ENCODE measurements at regions not wholly inside any gene's neighbourhood (a gene's known extent, or its start where the extent isn't known, plus 50 kb on each side); places are given as distances from the start of the nearest gene placed in this dataset.
"Not testable (repeated sequence)": the region's sequence is repeated elsewhere in the genome, so short reads cannot be mapped to it uniquely, and the experiment has no call there.

GRCh38 chrX:25503826-25504225 lies 488.1 kb upstream of the ARX start:
- no peak for DNase-seq

DNA sequence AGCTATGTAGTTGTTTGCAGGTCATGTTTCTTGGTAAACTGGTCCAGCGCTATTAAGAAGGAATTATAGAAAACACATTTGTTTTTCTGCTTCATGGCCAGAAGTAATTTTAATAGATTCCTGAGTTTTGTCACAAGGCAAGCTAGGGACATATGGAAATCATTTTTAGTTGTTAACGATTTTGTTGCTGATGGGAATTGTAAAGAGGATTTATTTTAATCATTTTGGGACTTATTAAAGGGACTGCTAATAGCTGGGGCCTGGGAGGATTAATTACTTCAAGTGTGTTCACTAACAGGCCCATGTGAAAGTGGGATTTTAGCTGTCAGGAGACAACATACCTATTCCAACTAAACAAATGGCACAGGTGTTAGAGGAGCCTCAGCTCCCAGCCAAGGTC lies 492.0 kb upstream of the ARX start:
- no peak for DNase-seq

DNA sequence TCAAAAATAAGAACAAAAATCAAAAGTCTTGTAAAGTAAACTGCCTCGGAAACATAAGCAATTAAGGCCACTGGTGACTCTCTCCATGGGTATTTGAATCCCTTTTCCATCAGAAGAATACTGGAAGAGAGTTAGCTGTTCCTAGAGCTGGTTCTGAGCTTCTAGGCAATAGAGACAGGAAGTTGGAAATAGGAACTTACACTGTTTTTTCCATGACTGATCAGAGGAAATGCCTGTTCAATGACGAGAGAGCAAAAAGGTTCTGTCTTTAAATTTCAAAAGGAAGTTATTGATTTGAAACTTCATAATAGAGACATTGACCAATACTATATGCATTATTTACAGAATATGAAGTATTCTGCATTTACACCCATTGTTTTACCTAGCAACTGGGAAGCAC lies 503.5 kb upstream of the ARX start:
- no peak for DNase-seq

- DNase-seq: not testable (repeated sequence)
Observed at GRCh38 chrX:25522443-25523010, 506.8 kb upstream of the ARX start.

GRCh38 chrX:25523574-25524540 lies 508.1 kb upstream of the ARX start:
- DNase-seq: peak; percentile 29

- no peak for DNase-seq
Observed at GRCh38 chrX:25527156-25527555, 511.4 kb upstream of the ARX start.

- no peak for DNase-seq
Observed at GRCh38 chrX:25527596-25527995, 511.8 kb upstream of the ARX start.

- DNase-seq: no peak
Observed at GRCh38 chrX:25531096-25531495, 515.3 kb upstream of the ARX start.

- DNase-seq: no peak
Observed at GRCh38 chrX:25534091-25534490, 518.3 kb upstream of the ARX start.

DNA sequence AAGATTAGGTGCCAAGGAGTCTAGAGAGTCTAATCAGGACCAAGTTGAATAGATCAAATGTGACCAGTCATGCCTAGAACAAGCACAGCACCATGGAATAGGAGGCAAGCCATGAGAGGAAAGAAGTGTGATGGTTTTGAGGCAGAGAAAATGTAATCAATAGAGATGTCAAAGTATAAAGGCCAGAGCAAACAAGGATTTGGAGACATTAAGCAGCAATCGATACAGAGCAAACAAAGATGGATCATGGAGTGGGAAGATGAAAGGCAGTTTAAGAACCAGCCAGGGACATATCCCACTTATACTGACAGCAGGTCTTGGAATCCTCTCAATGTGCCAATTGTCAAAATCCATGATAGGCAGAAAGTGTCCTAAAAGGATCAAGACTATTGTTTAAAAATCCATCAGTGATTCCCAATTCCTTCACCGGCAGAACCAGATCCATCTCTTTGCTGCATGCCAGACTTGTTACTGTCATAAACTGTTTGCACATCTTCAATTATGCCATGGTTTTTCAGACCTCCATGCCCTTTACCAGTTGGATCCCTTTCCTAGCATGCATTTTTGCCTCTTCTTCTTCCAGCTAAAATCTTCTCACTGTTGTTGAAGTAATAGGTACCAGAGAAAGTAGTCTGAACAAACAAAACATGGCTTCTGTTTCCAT lies 520.7 kb upstream of the ARX start:
- DNase-seq: no peak

GRCh38 chrX:25537699-25538098 lies 521.9 kb upstream of the ARX start:
- DNase-seq: no peak

GRCh38 chrX:25544641-25545040 lies 528.9 kb upstream of the ARX start:
- DNase-seq: no peak

DNA sequence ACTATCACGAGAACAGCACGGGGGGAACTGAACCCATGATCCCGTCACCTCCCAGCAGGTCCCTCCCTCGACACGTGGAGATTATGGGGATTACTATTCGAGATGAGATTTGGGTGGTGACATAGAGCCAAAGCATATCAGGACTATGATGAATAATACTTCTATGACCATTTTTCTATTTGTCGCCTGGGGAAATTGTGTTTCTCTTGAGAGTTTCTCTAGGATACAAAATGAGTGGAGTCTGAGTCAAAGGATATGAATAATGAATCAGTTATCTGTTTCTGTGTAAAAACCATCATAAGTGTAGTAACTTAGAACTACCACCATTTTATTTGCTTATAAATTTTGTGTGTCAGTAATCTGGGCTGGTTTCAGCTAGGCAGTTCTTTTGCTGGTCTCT lies 533.0 kb upstream of the ARX start:
- no peak for DNase-seq

GRCh38 chrX:25555521-25555920 lies 539.8 kb upstream of the ARX start:
- DNase-seq: no peak

DNA sequence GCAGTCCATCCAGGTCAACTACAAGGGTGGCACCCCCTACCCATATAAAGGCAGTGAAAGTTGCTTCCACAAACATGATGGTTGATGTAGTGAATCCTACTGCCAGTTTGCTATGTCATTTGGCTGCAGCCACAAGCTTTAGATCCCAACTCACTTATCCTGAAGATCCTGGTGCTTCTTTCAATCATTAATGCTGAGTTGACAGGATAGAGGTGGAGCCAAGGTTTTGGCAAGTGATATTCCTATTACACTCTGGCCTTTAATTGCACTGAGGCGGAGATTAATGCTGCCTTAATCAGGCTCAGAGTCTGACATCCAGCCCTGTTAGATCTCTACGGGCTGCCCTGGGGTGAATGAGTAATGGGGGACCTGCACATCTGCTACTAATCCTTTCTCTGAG lies 542.4 kb upstream of the ARX start:
- no peak for DNase-seq

DNA sequence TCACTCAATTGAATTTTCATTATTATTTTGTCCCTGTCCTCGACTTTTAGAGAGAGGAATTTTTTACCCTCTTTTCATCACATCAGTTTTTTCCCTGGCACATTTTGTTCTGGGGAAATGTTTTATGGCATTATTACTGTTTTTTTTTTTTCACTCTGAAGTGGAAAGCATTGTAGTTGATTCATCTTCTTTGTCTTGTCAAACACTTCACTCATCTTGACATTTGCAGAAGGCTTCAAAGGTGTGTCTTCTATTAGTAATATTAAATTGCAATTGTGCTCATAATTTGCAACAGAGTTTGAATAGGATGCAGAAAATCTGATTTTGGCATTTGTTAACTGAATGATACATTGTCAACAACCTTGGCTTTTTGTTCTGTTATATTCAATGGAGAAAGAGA lies 545.4 kb upstream of the ARX start:
- no peak for DNase-seq

GRCh38 chrX:25573631-25574030 lies 557.9 kb upstream of the ARX start:
- DNase-seq: no peak

GRCh38 chrX:25596921-25597320 lies 541.2 kb upstream of the MAGEB18 start:
- no peak for DNase-seq

DNA sequence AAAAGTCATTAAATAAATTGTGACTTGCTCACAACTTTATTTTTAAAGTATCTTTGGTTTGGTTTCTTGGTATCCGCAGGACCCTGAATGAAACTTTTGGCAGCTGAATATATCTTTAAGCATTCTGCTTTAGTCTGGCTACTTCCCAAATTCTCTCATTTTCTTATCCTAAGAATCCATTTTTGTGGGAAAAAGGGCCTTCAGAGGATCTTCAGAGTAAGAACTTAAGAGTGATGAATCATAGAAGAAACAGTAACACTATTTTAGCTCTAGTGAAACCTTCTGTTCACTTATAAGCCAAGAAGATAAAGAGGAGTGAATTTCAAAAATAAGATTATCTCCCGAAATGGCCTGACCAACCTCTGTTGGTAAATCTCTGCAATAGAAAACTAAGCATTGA lies 540.6 kb upstream of the MAGEB18 start:
- DNase-seq: no peak

DNA sequence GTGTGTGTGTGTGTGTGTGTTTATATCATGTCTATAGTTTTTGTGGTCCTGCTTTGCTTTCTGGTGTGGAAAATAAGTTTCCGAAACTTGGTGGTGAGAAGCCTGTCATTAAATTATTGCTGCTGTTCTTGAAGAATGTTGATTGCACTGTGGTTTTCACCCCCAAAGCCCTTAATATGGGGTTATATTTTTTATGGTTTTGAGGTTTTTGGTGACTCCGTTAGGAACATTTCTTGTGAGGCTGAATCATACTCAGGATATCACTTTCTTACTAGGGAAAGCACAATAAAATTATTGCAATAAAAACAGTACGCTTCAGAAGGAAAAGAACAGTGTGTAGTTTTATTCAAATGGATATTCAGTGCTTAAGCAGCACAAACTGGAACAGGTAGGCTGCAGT lies 539.1 kb upstream of the MAGEB18 start:
- no peak for DNase-seq

GRCh38 chrX:25600776-25601175 lies 537.4 kb upstream of the MAGEB18 start:
- DNase-seq: no peak

DNA sequence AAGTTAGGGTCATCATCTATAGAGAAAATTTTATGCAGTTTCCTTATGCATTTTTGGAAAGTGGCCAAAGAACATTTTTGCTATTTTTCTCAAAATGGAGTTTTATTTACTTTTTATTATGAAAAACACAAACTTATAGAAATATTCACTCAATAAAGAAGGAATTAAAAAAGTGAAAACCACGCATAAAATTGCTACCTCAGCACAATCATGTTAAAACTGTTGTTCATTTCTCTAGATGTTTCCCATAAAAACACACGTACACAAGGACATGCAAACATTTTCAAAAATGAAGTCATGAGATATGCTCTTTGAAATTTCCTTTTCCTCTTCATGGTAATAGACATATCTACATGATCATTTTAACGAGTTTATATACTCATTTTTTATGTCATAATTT lies 536.8 kb upstream of the MAGEB18 start:
- no peak for DNase-seq

DNA sequence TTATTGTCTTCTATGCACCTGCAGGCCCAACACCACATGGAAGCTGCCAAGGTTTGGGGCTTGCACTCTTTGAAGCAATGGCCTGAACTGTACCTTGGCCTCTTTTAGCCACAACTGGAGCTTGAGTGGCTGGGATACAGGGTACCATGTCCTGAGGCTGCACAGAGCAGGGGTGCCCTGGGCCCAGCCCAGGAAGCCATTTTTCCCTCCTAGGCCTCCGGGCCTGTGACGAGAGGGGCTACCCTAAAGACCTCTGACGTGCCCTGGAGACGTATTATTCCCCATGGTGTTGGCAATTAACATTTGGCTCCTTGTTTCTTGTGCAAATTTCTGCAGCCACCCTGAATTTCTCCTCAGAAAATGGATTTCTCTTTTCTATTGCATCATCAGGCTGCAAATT lies 519.9 kb upstream of the MAGEB18 start:
- no peak for DNase-seq

All from left kidney (tissue), 1 donor.